Femur (tissue), 1 donor: ENCODE measurements at regions not wholly inside any gene's neighbourhood (a gene's known extent, or its start where the extent isn't known, plus 50 kb on each side); places are given as distances from the start of the nearest gene placed in this dataset.
"Not testable (repeated sequence)": the region's sequence is repeated elsewhere in the genome, so short reads cannot be mapped to it uniquely, and the experiment has no call there.

Experiments
- DNase-seq: peaks from one replicate; pipeline ENCODE4 v3.0.0-alpha.2; 2017

GRCh38 chr10:100642295-100642994 lies 102.9 kb upstream of the PAX2 start:
- DNase-seq: no peak

DNA sequence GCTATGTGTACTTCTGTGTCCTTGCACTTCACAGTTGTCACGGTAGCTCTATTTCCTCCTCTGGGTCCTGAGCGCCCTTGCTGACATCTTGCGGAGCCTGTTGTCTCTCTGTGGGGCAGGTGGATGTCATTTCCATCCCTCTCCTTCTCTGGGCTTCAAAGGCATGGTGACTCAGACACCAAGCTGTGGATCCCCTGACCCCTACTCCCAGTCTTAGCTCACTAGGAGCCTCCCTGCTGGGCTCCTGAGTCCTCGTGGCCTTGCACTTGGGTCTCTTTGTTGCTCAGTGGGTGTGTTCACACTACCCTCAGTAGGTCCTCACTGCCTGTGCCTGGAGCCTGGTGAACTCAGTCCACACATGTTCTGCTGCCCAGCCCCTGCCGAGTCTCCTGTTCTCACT lies 100.3 kb upstream of the PAX2 start:
- DNase-seq: no peak

DNA sequence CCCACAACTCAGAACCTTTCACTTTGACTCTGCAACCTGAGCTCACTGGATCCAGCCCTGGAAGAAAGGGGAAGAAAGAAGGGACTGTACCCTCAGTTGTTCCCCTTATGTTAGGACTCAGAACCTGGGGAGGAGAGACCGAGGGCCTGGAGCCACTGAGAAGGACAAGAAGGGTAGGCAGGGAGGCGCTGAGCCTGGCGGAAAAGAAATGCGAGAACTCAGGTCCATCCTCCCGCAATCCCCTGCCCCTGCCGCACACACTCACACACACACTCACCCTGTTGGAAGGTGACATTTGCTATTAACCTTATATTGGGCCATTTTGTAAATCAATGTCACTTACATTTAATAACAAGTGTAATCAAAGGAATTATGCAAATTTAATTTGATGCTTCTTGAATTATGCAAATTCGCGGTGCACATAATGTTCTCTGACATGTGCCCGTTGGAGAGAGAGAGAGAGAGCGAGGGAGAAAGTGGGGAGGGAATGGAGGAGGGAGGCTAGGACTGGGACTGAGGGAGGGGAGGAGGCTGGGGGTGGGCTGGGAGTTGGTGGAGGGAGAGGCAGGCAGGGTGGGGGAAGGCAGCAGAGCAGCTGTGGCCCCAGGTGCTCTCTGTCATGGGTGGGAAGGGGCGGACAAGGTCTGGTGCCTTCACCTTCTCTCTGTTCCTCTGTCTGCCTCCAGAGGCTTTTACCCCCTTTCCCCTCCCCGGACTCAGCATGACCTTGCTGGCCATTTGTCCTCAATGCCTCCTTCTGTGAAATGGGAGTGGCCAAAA lies 99.6 kb upstream of the PAX2 start:
- no peak for DNase-seq

DNA sequence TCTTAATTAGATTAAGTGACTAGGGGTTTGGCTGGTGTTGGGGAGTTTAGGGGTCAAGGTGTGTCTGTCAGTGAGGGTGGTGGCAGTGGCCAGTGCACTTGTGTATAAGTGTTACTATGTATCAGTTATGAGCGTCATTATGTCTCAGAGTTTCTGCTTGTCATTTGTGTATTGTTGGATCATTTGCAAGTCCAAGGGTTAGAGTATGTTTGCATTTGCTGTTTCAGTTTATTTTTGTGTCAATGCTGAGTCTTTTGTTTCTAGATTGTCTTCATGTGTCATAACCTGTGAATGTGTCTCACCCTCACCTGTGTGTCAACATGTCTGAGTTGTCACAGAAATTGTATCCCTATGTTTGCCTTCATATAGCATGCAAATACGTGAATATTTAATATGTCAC lies 97.5 kb upstream of the PAX2 start:
- no peak for DNase-seq

- no peak for DNase-seq
These were observed 94.7 kb upstream of the PAX2 start for GRCh38 chr10:100650693-100651092.

- DNase-seq: not testable (repeated sequence)
These were observed 94.3 kb upstream of the PAX2 start for GRCh38 chr10:100651099-100651498.

- DNase-seq: no peak
These were observed 93.5 kb upstream of the PAX2 start for GRCh38 chr10:100651916-100652315.

DNA sequence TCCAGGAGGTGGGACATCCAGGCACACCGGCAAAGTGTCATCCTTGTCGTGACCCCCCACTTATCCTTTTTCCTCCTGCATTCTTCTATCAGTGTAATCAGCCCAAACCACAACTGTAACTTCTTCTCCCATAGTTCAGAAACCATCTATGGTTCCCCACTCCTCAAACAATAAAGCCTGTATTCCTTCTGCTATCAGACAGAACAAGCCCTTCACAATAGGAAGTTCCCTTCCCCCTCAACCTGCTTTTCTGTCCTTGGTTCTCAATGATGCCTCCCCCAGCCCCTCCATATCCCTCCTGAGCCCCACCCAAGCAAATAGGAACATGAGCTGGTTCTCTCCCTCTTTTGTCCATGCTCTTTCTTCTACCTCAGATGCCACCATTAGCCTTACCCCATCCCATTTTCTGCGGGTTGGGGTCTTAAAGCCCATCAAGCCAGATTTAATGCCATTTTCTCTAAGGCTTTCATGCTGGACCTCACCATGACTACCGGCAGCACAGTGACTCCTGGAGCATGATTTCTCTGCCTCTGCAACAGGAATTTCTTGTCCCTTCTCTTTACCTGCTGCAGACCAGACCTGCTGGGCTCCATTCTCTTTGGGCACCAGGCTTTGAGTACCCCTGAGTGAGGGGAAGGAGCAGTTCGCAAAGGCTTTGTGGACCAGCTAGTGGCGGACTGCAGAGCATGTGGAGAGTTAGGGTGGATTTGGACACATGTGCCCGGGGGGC lies 92.8 kb upstream of the PAX2 start:
- DNase-seq: no peak

GRCh38 chr10:100653238-100653956 lies 92.0 kb upstream of the PAX2 start:
- DNase-seq: no peak

GRCh38 chr10:100653957-100654781 lies 91.2 kb upstream of the PAX2 start:
- peak; percentile 52 for DNase-seq

GRCh38 chr10:100654782-100655325 lies 90.5 kb upstream of the PAX2 start:
- DNase-seq: no peak

- DNase-seq: no peak
These were observed 90.0 kb upstream of the PAX2 start for GRCh38 chr10:100655326-100655759.

DNA sequence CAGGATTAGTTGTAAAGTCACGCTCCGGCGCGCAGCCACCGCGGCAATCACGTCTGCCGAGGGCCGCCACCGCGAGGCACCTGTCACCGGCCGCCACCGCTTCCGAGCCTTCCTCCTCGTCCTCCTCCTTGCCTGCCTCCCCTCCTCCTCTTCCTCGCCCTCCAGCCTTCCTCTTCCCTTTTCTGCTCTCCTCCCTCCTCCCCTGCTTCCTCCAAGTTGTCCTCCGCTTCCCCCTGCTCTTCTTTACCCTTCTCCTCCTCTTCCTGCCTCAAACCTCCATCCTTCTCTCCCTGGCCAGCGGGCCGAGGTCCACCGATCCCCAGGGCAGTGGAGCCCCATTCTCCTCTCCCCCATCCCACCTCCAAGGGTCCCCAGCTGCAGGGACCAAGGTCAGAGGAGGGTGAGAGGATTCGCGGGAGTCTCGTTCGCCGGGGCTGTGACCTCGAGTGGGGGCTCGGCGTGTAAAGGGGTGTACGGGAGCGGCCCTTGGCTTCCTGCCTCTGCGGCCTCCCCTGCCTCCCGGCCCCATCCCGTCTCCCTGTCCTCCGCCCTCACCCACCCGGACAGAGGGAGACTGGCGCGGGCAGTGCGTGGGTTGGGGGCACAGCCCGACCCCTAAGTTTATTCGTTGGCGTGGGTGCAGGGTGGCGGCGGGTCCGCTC lies 89.5 kb upstream of the PAX2 start:
- DNase-seq: no peak

GRCh38 chr10:100656454-100656853 lies 88.9 kb upstream of the PAX2 start:
- no peak for DNase-seq

DNA sequence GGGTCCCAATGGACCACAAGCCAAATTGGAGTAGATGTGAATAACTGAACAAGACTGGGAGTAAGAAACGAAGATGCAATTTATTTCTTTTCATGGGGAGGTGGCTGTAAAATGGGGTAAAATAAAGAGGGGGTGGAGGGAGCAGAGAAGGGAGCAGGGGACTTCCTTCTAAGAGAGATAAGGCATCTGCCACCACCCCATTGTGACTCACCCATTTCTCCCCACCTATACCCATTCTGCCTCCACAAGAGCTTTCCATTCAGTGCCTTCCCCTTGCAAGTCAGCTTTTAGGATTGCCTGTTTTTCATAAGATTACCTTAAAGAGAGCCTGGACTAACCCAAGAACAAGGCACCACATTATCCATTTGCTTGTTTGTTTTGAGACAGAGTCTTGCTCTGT lies 87.1 kb upstream of the PAX2 start:
- DNase-seq: no peak

GRCh38 chr10:100659361-100660098 lies 85.9 kb upstream of the PAX2 start:
- no peak for DNase-seq

DNA sequence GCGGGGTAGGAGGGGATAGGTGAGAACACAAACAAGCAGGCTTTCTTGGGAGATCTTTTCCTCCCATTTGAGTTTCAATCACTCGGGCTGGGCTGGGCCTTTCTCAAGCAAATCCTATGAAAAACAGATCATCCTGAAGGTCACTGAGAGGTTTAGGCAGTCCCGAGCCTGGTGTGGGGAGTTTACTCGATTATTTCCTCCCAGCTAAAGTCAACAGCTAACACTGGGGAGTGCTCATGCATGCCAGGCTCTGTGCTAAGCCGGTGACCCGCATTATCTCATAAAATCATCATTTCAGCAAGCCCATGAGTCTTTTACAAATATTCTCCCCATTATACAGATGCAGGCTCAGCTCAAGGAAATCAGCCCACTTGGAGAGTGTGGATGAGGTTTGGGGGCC lies 85.0 kb upstream of the PAX2 start:
- DNase-seq: no peak

DNA sequence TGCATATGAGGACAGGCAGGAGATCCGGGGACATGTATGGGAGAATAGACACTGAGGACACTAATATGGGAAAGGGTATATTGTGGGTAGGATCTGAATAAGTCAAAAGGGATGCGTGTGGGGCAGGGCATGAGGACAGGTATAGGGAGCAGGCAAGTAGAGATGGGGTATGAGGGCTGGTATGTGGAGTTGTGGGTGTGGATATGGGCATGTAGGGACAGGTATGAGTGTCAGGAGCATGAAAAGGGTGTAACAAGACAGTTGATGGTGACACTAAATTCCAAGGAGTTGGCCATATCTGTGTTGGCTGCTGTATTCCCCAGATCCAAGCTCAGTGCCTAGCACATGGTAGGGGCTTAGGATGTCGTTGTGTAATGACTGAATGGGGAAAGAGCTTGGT lies 84.4 kb upstream of the PAX2 start:
- no peak for DNase-seq

GRCh38 chr10:100661520-100661919 lies 83.9 kb upstream of the PAX2 start:
- no peak for DNase-seq

GRCh38 chr10:100662067-100662466 lies 83.3 kb upstream of the PAX2 start:
- DNase-seq: no peak
